Kidney tubule cell (primary cell): ENCODE measurements at regions not wholly inside any gene's neighbourhood (a gene's known extent, or its start where the extent isn't known, plus 50 kb on each side); places are given as distances from the start of the nearest gene placed in this dataset.
"Not testable (repeated sequence)": the region's sequence is repeated elsewhere in the genome, so short reads cannot be mapped to it uniquely, and the experiment has no call there.

Experiments used
- DNase-seq: peaks from one replicate; pipeline ENCODE4 v3.0.0-alpha.2; 2018; ENCODE audit warnings: low spot score

DNA sequence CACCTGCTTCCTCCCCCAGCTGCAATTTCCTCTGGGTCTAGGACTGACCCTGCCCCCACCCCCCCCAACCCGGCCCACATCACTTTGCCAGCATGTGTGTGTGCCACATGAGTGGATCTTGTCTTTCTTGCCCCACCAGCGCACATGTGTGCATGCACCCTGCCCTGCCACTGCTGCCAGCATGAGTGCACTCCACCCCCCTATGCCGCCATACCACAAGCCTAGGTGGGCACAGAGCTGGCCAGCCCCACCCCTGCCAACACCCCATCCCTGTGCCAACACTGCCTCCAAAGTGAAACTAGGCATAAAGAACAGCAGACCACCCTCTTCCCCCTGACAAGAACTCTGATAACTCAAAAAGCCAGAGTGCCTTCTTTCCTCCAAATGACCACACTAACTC, 296.3 kb upstream of the SGO1 start:
- DNase-seq: no peak

DNA sequence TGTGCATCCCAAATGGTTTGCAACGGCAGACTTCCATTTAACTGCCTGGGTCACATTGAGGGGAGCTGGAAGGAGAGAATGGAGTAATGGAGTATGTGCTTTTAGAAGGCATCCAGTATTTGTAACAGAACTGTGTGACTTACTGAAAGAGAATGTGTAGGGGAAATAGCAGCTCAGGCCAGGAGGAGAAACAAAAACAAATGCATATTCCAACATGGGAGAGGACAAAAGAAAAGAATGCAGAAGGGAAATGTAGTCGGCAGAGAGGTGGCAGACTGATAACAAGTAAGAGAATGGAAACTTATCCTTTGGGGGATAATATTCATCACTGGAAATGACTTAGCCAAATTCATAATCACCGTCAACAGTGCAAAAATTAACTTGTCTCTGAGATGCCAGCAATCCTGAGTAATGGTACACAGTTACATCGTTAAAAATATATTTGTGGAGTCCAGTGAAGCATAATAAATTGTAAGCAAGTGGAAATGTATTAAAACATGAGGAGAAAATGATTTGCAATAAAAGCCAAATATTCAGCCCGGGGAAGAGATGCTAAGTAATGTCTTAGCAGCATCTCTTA, 294.9 kb upstream of the SGO1 start:
- no peak for DNase-seq

DNA sequence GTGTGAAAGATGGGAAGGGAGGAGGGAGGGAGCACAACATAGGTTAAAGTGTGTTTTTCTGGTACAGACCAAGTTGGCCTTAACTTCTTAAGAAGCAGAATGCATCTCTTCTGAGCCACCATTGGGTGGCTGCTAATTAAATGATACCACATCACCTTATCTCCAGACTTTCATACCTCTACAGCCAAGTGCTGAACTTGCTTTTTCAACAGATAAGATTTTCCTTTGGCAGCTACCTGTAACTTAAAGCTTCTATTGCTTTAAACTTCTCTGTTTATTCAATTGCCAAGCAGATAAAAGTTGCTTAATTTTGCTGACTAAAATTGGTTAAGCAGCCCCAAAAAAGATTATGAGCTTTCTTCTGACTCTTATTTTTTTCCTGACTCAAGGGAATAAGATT, 292.4 kb upstream of the SGO1 start:
- no peak for DNase-seq

DNA sequence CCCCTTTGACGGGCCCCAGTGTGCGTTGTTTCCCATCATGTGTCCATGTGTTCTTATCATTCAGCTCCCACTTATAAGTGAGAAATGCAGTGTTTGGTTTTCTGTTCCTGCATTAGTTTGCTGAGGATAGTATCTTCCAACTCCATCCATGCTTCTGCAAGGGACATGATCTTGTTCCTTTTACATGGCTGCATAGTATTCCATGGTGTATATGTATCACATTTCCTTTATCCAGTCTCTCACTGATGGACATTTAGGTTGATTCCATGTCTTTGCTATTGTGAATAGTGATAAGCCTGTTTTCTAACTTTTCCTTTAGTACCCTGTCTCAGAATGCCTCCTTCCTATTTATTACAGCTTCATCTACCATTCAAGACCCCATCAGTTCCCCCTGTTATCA, 278.2 kb upstream of the SGO1 start:
- DNase-seq: not testable (repeated sequence)

DNA sequence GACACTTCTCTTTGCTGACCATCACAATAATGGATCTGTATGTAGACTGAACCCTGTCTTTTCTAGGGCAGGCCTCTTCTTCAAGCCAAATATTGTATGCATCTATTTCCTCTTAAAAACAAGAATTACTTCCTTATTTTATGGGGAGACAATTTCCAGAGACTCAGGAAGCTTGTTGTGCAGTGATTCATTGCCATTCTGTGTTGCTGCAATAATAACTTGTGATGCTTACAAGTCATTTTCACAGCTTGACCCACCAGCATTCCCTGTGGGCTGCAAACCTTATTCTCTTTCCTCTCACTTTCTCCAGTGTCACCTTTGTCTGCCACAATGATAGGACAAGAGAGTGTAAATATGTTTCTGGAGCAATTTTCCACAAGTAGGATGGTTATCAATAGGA, 276.7 kb upstream of the SGO1 start:
- DNase-seq: peak; percentile 46

DNA sequence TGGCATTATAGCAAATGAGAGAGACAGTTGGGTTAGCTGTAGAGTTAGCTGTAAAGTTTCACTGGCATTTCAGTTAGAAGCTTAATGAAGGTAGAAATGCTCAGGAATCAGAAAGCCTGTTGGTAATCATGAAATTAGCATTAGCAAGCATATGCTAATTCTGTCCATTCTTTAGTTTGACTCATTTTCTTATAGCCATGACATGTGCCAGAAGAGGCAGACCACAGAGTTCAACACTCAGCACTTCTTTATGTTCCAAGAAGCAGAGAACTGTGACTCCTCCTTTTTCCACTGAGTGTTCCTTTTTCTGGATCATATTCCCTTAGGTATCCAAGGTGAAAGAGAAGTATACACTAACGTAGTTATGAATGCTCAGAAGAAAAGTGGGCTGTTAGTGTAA, 276.2 kb upstream of the SGO1 start:
- peak; percentile 48 for DNase-seq

DNA sequence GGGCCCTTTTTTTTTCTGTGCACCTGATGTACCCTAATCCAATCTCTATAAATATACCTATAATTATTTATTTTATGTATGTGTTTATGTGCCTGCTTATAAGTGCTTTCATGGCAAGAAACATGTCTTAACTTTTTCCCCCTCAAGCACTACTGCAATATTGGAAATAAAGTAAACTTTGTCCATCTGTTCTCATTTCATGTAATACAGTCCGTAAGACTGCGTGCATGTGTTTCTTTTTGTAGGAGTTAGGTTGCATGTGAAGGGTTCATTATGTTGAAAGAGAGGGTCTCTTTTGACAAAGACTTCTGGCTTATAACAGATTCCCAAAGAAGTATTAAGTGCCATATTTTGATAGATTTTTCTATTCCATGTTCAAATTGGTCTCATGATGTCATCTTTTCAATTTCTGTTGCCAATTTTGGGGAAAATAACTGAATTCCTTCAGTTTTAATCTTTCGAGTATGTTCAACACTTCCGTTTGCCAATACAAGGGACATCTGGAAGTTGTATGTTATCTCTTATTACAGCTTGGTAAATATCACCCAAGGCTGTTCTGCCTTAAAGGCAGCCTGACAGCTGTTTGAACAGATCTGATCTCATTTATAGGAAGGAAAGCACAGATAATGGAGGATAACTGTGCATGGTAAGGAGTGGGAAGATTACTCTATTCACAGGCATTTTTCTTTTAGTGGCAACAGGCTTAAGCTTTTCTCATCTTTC, 273.1 kb upstream of the SGO1 start:
- DNase-seq: no peak

DNA sequence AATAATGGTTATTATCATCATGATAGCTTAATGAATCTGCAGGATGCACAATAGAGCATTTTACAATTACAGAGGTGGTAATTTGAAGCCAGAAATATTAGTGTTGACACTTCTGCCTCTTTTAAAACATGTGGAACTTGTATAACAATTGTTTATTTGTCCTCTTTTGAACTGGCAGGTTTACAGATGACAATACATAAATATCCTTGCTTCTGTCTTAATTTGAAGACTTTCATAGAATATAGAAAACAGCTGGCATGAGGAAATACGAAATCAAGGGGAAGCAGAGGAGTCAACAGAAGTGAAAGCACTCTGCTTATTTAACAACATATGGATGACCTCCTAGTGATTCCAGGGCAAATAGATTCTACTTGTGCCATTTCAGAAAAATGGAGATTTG, 270.5 kb upstream of the SGO1 start:
- DNase-seq: no peak

DNA sequence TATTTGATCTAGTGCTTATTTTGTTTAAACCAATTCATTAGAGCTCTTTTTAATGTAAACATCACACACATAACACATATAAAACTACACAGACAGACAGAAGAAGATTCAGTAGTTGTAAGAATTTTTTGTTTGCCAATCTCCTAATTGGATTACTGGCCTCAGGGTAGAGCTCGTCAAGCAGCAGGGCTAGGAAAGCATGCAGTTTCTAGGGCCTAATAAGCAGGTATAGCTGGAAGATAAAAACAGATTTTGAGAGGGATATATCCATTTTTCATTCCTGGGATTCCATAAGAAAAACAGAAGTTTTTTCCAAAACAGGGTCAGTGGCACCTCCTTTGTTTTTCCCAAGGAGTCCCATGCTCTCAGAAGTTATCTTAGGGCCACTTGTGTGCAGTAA, 265.2 kb upstream of the SGO1 start:
- DNase-seq: no peak

DNA sequence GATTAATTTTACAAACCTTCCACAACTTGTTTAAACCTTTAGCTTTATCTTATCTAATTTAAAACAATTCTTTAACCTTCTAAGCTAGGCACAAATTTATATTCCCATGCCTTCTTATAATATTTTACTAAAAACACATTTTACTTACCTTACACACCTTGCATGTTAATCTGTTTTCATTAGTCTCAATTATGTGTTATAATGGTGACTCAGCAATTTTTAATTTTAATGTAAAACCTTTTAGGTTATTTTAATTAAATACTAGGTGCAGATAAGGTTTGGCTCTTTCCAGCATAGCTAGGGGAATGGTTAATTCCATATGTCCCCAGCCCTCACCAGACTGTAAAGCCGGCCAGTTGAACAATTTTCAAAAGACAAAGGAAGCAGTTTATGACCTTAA, 264.6 kb upstream of the SGO1 start:
- no peak for DNase-seq

DNA sequence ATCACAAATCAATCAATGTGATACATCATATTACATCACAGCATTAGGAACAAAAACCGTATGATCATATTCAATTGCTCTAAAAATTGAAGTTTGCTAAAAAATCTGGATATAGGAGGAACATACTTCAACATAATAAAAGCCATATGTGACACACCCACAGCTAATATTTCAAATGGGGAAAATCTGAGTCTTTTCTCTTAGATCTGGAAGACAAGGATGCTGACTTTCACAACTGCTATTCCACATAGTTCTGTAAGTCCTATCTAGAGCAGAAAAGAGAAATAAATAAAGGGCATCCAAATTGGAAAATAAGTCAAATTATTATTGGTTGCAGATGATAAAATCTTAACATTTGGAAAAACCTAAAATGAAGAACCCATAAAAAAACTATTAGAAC, 256.8 kb upstream of the SGO1 start:
- DNase-seq: no peak

DNA sequence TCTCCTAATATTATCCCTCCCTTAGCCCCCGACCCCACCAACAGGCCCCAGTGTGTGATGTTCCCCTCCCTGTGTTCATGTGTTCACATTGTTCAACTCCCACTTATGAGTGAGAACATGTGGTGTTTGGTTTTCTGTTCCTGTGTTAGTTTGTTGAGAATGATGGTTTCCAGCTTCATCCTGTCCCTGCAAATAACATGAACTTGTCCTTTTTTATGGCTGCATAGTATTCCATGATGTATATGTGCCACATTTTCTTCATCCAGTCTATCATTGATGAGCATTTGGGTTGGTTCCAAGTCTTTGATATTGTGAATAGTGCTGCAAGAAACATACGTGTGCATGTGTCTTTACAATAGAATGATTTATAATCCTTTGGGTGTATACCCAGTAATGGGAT, 241.3 kb upstream of the SGO1 start:
- not testable (repeated sequence) for DNase-seq

DNA sequence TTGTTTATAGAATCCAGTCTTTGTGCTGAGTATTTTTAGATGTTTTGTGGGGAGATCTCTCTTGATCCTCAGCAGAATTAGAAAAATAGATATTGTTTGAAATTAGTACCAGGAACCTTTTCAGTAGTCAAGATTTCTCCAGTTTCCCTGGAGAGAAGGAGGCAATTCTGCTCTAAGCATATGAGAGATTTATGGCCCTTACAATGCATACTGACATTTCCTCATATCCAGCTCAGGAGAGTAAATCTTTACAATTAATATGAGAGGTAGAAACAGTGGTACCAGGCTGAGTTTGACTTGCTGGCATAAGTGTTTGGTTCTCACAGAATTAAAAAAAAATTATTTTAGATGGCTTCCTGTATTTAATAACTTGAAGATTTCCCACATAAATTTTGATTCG, 239.1 kb upstream of the SGO1 start:
- no peak for DNase-seq

DNA sequence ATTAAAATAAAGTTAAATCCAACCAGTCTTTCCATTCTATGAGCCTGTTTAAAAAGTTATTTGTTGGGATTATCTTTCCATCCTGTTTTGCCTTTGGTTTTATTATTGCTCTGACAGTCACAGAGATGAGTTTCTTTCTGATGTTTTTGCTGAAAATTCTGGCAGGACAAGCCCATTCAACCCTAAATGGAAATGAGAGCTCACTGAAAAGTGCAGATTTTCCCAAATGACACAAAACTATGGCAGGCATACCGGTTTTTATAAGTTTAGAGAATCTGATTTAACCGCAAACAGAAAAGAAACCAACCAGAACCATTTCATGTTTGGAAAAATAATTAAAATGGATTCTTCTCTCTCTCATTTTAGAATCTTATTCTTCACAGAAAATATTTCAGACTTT, 238.1 kb upstream of the SGO1 start:
- DNase-seq: no peak

DNA sequence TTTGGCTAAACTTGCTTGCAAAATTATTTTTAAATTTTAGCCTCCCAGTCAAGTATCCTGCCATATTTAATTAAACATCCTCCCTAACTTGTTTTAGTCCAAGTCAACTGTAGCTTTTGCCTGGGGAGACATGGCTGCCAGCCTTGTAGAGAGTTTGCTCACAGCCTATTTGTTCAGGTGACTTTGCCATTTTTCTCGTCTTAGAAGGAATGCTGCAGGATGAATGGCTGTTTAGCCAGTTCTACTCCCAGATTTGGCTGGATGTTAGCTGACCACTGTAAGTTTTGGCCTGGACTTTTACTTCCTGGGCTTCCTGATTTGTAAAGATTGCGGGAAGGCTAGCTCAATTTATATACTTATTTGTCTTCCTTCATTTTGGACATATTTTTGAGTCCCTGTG, 236.4 kb upstream of the SGO1 start:
- DNase-seq: no peak

DNA sequence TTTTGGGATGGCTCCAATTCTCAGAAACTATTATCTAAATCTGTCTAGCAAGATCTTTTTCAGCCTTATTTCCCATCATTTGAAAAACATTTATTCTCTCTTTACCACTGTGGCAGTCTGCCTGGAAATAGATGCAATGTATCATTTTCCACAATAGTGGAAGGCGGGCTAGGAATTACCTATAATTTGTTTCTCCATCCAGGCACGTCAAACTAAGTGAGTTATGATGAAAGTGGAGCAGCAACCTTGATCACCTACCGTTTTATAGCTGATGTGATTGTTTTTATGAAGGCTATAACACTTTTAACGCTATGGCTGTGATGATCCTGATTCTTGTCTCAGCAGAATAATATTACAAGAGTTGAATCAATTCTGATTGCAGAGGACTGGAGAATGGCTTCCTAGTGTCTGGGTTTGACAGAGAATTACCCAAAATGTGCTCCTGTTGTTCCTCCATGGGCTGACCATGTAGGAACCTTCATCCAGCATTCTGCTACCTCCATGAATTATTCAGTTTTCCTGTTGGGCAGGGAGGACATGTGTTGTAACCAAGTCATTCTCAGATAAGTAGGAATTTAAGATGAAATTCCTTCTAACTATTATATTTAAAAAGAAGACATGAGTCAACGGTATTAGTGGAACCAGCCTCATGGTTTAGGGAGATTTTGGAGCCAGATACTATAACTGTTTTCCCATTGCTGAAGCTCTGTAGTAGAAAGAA, 231.5 kb upstream of the SGO1 start:
- no peak for DNase-seq

DNA sequence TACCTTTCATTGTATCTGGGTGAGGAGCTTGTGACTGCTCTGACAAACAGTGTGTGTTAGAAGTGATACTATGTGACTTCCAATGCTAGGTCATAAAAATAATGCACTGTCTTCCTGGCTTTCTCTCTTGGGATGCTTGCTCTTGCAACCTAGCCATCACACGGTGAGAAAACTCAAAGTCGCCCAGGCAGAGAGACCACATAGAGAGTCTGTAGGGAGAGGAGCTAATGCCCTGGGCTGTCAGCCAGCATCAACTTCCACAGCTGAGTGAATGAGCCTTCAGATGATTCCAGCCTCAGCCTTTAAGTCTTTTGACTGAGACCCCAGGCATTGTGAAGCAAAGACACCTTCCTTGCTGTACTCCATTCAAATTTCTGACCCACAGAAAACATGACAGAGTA, 220.6 kb upstream of the SGO1 start:
- peak; percentile 53 for DNase-seq

DNA sequence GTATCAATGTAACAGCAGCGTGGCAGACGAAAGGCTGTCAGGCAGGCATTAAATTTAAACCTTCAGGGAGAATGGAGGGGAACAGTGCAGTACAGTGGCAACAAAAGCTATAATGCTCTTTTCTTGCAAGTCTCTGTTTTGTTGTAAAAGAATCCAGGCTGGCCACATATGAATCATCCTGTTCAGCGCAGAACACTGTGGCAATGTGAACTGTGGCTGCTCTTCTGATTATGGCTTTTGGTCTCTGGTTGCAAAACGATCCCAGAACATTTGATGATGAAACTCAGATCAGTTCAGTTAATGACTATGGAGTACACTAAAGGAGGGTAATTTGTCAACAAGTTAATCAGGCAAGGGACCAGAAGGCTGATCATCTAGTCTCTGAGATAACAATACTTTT, 219.7 kb upstream of the SGO1 start:
- DNase-seq: peak; percentile 17

DNA sequence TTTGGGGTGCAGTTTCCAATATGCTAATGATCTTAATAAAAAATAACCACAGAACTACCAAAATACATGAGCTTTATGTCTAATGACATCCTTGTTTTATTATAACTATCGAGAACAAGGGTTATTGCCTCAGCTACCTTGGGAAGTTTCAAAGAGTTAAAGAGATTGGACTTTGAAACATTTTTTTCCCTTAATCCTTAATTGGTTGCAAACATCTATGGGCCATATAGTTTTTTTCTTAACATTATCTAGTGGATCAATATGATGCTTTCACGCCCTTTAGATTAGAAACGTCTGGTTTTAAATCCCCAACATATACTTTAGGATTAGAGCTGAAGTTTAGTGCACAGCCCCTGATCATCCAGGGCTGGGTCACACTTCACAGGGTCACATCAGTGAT, 219.2 kb upstream of the SGO1 start:
- no peak for DNase-seq

DNA sequence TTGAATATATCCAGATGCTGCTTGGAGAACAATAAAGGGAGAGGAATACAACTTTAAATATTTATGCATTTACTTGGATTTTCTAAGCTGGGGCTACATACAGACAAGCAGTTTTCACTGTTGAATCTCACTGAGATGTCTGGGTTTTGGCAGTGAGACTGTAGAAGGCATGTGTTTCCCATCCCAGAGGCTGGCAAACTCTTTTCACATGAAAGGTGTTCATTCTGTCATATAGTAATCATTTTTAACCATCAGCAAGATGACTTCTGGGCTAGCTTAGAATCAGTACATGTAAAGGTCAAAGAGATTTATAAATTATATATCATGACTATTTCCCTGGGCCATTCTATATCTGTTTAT, 218.7 kb upstream of the SGO1 start:
- DNase-seq: no peak

DNA sequence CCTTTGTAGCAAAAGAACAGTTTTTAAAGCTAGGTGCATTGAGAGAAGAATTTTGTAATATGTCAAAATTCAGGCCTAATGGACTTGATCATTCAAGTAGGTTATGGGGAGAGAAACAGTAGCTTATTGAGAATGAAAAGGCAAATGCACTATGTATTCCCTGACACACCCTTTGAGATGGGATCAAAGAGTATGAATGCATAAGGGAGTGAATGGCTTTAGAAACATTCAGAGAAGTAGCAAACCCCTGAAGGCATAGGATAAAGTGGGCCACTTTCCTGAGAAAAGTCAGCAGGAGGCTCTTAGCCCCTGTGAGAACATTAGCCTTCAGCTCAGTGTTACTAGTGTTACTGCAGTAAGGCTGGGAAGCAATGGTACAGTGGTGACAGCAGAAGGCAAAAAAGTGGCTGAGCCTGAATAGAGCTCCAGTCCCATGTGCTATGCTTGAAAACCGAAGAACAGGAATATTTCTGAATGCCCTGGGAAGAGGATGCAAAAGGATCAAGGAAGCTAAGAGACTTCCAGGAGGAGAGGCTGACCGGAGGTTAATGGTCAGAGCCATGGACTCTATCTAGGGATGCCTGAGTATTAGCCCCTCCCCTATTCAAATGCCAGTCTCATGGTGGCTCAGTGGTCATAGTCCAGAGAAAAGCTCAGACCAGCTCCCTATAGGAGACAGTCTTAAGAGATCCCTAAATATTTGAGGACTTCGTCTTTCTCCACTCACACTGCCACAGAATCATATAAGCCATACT, 218.2 kb upstream of the SGO1 start:
- DNase-seq: no peak

DNA sequence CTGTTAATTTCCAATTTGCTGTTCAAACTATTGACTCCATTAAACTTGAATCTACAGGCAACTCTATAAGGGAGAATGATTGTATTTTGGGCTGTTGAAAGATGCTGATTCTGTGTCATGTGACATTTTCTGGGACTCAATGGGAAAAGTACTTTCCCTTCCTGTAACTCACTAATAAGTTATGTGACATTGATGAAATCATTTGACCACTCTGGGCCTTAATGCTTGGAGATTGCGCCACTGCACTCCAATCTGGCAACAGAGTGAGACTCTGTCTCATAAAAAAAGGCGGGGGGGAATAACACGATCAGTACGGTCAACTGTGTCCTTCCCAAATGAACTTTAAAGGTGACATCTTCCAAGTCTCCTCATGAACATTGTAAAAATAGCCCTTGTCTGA, 215.2 kb upstream of the SGO1 start:
- peak; percentile 12 for DNase-seq

DNA sequence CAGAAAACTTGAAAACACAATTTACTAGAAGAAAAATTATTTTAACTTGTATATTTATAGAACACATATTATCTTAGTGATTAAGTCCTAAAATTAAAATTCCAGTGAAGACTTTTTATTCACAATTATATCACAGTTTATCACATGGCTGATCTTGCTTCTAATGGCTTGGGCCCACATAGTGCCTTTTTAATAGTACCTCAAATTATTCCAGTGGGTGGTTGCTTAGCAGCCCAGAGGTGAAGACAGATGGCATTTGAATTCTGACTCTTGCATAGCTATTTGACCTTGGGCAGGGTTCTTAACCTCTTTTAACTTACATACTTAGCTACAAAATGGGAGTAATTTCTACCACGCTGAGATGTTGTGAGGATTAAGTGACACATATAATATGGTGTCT, 214.7 kb upstream of the SGO1 start:
- DNase-seq: no peak
